GM19025 (cell line): ENCODE measurements at regions not wholly inside any gene's neighbourhood (a gene's known extent, or its start where the extent isn't known, plus 50 kb on each side); places are given as distances from the start of the nearest gene placed in this dataset.

Source experiments
- ATAC-seq: cut with Tn5 transposase; IDR thresholded peaks from one replicate; pipeline ENCODE4 v1.9.1; 2021; ENCODE audit warnings: mild to moderate bottlenecking, low read depth, moderate library complexity; ENCODE audit not compliant: unreplicated experiment

GRCh38 chr10:44435196-44435595 is 50.3 kb upstream of the CXCL12 start:
- no peak for ATAC-seq

GRCh38 chr10:44436240-44436639 is 51.3 kb upstream of the CXCL12 start:
- ATAC-seq: no peak

- no peak for ATAC-seq
Measured at GRCh38 chr10:44437840-44438511, 53.1 kb upstream of the CXCL12 start.

- ATAC-seq: no peak
Measured at GRCh38 chr10:44439239-44439957, 54.5 kb upstream of the CXCL12 start.

- ATAC-seq: no peak
Measured at GRCh38 chr10:44439958-44440244, 55.0 kb upstream of the CXCL12 start.

- no peak for ATAC-seq
Measured at GRCh38 chr10:44457259-44457658, 72.4 kb upstream of the CXCL12 start.

GRCh38 chr10:44458671-44459413 is 73.9 kb upstream of the CXCL12 start:
- no peak for ATAC-seq

GRCh38 chr10:44459671-44460070 is 74.8 kb upstream of the CXCL12 start:
- no peak for ATAC-seq

GRCh38 chr10:44460416-44460815 is 75.5 kb upstream of the CXCL12 start:
- ATAC-seq: no peak

GRCh38 chr10:44462338-44462914 is 77.5 kb upstream of the CXCL12 start:
- no peak for ATAC-seq

GRCh38 chr10:44463511-44464121 is 78.7 kb upstream of the CXCL12 start:
- ATAC-seq: no peak

- no peak for ATAC-seq
Measured at GRCh38 chr10:44464503-44464902, 79.6 kb upstream of the CXCL12 start.

- ATAC-seq: no peak
Measured at GRCh38 chr10:44465401-44466115, 80.7 kb upstream of the CXCL12 start.

GRCh38 chr10:44466236-44466635 is 81.3 kb upstream of the CXCL12 start:
- ATAC-seq: no peak

GRCh38 chr10:44467090-44467489 is 82.2 kb upstream of the CXCL12 start:
- ATAC-seq: no peak

GRCh38 chr10:44467900-44468299 is 83.0 kb upstream of the CXCL12 start:
- ATAC-seq: no peak

GRCh38 chr10:44468525-44468924 is 83.6 kb upstream of the CXCL12 start:
- ATAC-seq: no peak

- no peak for ATAC-seq
Measured at GRCh38 chr10:44468965-44469364, 84.1 kb upstream of the CXCL12 start.

- ATAC-seq: no peak
Measured at GRCh38 chr10:44470784-44471183, 85.9 kb upstream of the CXCL12 start.

GRCh38 chr10:44471410-44471809 is 86.5 kb upstream of the CXCL12 start:
- no peak for ATAC-seq
